WTC11 (cell line): ENCODE measurements at regions not wholly inside any gene's neighbourhood (a gene's known extent, or its start where the extent isn't known, plus 50 kb on each side); places are given as distances from the start of the nearest gene placed in this dataset.

Experiments used
- ATAC-seq: fragments of 200-7000 bp; cut with Tn5 transposase; 2 replicates; pipeline ENCODE4 v1.10.0; 2021; ENCODE audit warnings: mild to moderate bottlenecking, moderate library complexity
- CTCF ChIA-PET: fragments of 300-600 bp; sonication (Branson Sonifier 250); formaldehyde crosslinking; loops from one replicate; lab custom pipeline; 2021; ENCODE audit warnings: antibody characterized with exemption; lab: Charles Lee
- POLR2A ChIA-PET: fragments of 350-600 bp; sonication (Branson Sonifier 250); formaldehyde crosslinking; loops from one replicate; lab custom pipeline; 2021; ENCODE audit warnings: antibody characterized with exemption; lab: Charles Lee
- DNase-seq: peaks from one replicate; pipeline ENCODE4 v3.0.0; 2021; ENCODE audit warnings: low spot score
- H3K27ac Mint-ChIP-seq: 2 replicates; pipeline ENCODE4 v1.8.0; 2021; ENCODE audit warnings: mixed read lengths
- H3K27me3 Mint-ChIP-seq: 2 replicates; pipeline ENCODE4 v1.8.0; 2021; ENCODE audit warnings: low read depth, mild to moderate bottlenecking, moderate library complexity, mixed read lengths
- H3K36me3 Mint-ChIP-seq: 2 replicates; pipeline ENCODE4 v1.8.0; 2021; ENCODE audit warnings: mixed read lengths
- H3K4me1 Mint-ChIP-seq: 2 replicates; pipeline ENCODE4 v1.8.0; 2022; ENCODE audit warnings: mixed read lengths
- H3K4me3 Mint-ChIP-seq: 2 replicates; pipeline ENCODE4 v1.8.0; 2021; ENCODE audit warnings: mild to moderate bottlenecking, moderate library complexity, mixed read lengths
- H3K9me3 Mint-ChIP-seq: 2 replicates; pipeline ENCODE4 v1.8.0; 2021; ENCODE audit warnings: mixed read lengths
- CTCF ChIP-seq: fragments of 200-600 bp; IDR thresholded peaks from 2 replicates; pipeline ENCODE4 v1.8.0; 2022; ENCODE audit warnings: antibody characterized with exemption
- GABPB1 ChIP-seq: sonication (generic); formaldehyde crosslinking; IDR thresholded peaks from 2 replicates; pipeline ENCODE4 v1.8.1; 2023; ENCODE audit warnings: mild to moderate bottlenecking, missing genetic modification reagents
- IRF2 ChIP-seq: sonication (generic); formaldehyde crosslinking; IDR thresholded peaks from 2 replicates; pipeline ENCODE4 v1.8.0; 2022; ENCODE audit warnings: low read depth, missing genetic modification reagents, borderline replicate concordance
- MAX ChIP-seq: sonication (generic); formaldehyde crosslinking; IDR thresholded peaks from 2 replicates; pipeline ENCODE4 v1.8.0; 2022; ENCODE audit warnings: mild to moderate bottlenecking, missing genetic modification reagents
- NFYB ChIP-seq: sonication (generic); formaldehyde crosslinking; conservative IDR thresholded peaks from 2 replicates; pipeline ENCODE4 v1.8.0; 2022; ENCODE audit warnings: low read depth, missing genetic modification reagents
- NR1H2 ChIP-seq: sonication (generic); formaldehyde crosslinking; IDR thresholded peaks from 2 replicates; pipeline ENCODE4 v1.9.0; 2021; ENCODE audit warnings: mild to moderate bottlenecking, moderate library complexity, missing genetic modification reagents
- RORB ChIP-seq: fragments of 250-450 bp; sonication (Bioruptor Pico); IDR thresholded peaks from 2 replicates; pipeline ENCODE4 v1.9.0; 2021; ENCODE audit warnings: mild to moderate bottlenecking
- SMAD3 ChIP-seq: sonication (generic); formaldehyde crosslinking; IDR thresholded peaks from 2 replicates; pipeline ENCODE4 v1.8.0; 2022; ENCODE audit warnings: missing genetic modification reagents, mild to moderate bottlenecking, borderline replicate concordance
- STAT6 ChIP-seq: sonication (generic); formaldehyde crosslinking; conservative IDR thresholded peaks from 2 replicates; pipeline ENCODE4 v1.8.1; 2023; ENCODE audit warnings: mild to moderate bottlenecking, low read depth, missing genetic modification reagents, moderate library complexity
- TCF7 ChIP-seq: sonication (generic); formaldehyde crosslinking; IDR thresholded peaks from 2 replicates; pipeline ENCODE4 v1.8.0; 2022; ENCODE audit warnings: mild to moderate bottlenecking, low read depth, missing genetic modification reagents, moderate library complexity
- ZBTB21 ChIP-seq: sonication (generic); formaldehyde crosslinking; IDR thresholded peaks from 2 replicates; pipeline ENCODE4 v1.8.1; 2023; ENCODE audit warnings: mild to moderate bottlenecking, missing genetic modification reagents, borderline replicate concordance
- ZNF232 ChIP-seq: sonication (generic); formaldehyde crosslinking; IDR thresholded peaks from 2 replicates; pipeline ENCODE4 v1.8.0; 2022; ENCODE audit warnings: mild to moderate bottlenecking, missing genetic modification reagents
- ZNF416 ChIP-seq: fragments of 250-450 bp; sonication (Bioruptor Pico); IDR thresholded peaks from 2 replicates; pipeline ENCODE4 v1.9.0; 2021; ENCODE audit warnings: mild to moderate bottlenecking, inconsistent platforms
- ZNF425 ChIP-seq: fragments of 250-450 bp; sonication (Bioruptor Pico); conservative IDR thresholded peaks from 2 replicates; pipeline ENCODE4 v1.9.0; 2021; ENCODE audit warnings: mild to moderate bottlenecking
- ZNF532 ChIP-seq: fragments of 250-450 bp; sonication (Bioruptor Pico); IDR thresholded peaks from 2 replicates; pipeline ENCODE4 v1.9.0; 2021; ENCODE audit warnings: mild to moderate bottlenecking, borderline replicate concordance
- TF ChIP-seq, protein P1 (sequence below): fragments of 250-450 bp; sonication (Bioruptor Pico); IDR thresholded peaks from 2 replicates; pipeline ENCODE4 v1.8.0; 2021; ENCODE audit warnings: mild to moderate bottlenecking
- TF ChIP-seq, protein P2 (sequence below): fragments of 250-450 bp; sonication (Bioruptor Pico); IDR thresholded peaks from 2 replicates; pipeline ENCODE4 v1.9.0; 2021; ENCODE audit warnings: moderate library complexity, mild to moderate bottlenecking, inconsistent platforms, borderline replicate concordance

GRCh38 chr11:79796704-79797103, 355.9 kb upstream of the TENM4 start (continued):
- TF ChIP-seq ZNF425 (CRISPR knock-in tag), result no peak

DNA sequence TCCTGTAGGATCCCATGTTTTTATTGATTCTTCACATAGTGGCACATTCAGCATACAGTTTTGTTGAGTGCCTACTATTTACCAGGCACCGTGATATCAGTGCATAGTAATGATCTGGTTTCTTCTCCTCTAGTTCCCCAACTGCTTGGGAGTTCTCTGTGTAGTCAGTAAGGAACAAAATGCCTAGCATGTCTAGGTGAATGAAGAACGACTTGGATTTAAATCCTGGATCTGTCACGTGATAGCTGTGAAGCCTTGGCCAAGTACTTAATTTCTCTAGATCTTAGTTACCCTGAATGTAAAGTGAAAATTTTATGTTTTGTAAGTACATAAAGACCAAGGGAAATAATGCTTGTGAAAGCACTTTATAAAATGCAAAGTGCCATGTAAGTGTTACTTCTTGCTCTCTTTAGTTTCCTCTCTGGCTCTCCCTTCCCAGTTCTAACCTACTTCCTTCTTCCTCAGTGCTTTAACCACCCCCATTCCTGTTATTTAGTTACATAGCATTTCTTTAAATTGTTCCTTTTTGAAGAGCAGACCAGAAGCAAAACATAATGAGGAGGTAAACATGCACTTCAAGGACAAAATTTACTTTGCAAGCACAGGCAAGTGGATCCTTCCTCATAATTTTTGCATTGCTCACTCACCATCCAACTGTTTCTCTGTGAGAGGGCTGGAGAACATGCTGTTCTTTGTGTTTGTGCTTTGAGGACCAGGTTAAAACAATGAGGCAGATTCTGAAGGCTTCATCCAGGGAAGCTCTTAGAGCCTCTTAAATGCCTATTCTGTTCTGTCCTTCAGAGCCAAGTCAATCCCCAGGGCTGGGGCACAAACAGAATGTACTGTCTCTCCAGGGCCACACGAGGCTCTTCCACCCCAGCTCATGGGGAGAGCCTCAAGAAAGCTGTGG, 353.9 kb upstream of the TENM4 start:
- POLR2A ChIA-PET, result interaction anchor here (0.6 kb wide), 1 partner anchor 1022 kb away, joined by 3 read pairs; no protein-coding TSS in a partner anchor
- Mint-ChIP-seq H3K36me3 (no peaks in the 10 kb centered on the region), H3K27me3 (peaks cover 20% of the 10 kb centered on the region), H3K4me3 (no peak overlapping the region)
- no peak for DNase-seq
- TF ChIP-seq ZNF232 (no peak), ZBTB21 (no peak), RORB (CRISPR knock-in tag) (no peak), ZNF416 (CRISPR knock-in tag) (no peak)
- TF ChIP-seq, protein P1, sequence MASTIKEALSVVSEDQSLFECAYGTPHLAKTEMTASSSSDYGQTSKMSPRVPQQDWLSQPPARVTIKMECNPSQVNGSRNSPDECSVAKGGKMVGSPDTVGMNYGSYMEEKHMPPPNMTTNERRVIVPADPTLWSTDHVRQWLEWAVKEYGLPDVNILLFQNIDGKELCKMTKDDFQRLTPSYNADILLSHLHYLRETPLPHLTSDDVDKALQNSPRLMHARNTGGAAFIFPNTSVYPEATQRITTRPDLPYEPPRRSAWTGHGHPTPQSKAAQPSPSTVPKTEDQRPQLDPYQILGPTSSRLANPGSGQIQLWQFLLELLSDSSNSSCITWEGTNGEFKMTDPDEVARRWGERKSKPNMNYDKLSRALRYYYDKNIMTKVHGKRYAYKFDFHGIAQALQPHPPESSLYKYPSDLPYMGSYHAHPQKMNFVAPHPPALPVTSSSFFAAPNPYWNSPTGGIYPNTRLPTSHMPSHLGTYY (CRISPR knock-in tag), result no peak
- TF ChIP-seq, all 79 proteins: peak for 0
- CTCF ChIA-PET, result no interaction called here
- Mint-ChIP-seq H3K4me1 (no peaks in the 10 kb centered on the region), H3K9me3 (no peaks in the 10 kb centered on the region), H3K27ac (no peak overlapping the region)
- ATAC-seq, result peak; percentile 32; the same call in 1 of the 2 replicates

GRCh38 chr11:79794057-79794456, 353.2 kb upstream of the TENM4 start:
- DNase-seq (no peak), ATAC-seq (no peak)
- Mint-ChIP-seq H3K4me1 (no peaks in the 10 kb centered on the region), H3K27ac (no peak overlapping the region), H3K27me3 (peaks cover 20% of the 10 kb centered on the region), H3K9me3 (no peaks in the 10 kb centered on the region), H3K4me3 (no peak overlapping the region), H3K36me3 (no peaks in the 10 kb centered on the region)
- ChIA-PET POLR2A (no interaction called here), CTCF (no interaction called here)
- TF ChIP-seq GABPB1 (CRISPR knock-in tag) (no peak), SMAD3 (CRISPR knock-in tag) (no peak), ZNF532 (no peak), MAX (CRISPR knock-in tag) (no peak), NR1H2 (no peak), STAT6 (CRISPR knock-in tag) (no peak), IRF2 (CRISPR knock-in tag) (no peak), NFYB (no peak), CTCF (no peak), TCF7 (CRISPR knock-in tag) (no peak)
- TF ChIP-seq, protein P2, sequence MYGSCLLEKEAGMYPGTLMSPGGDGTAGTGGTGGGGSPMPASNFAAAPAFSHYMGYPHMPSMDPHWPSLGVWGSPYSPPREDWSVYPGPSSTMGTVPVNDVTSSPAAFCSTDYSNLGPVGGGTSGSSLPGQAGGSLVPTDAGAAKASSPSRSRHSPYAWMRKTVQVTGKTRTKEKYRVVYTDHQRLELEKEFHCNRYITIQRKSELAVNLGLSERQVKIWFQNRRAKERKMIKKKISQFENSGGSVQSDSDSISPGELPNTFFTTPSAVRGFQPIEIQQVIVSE (CRISPR knock-in tag), result no peak
